H1 (cell line): ENCODE measurements at regions not wholly inside any gene's neighbourhood (a gene's known extent, or its start where the extent isn't known, plus 50 kb on each side); places are given as distances from the start of the nearest gene placed in this dataset.
A peak's percentile ranks its signal among the peaks of the same experiment; 100 is the strongest.

ENCODE experiments used
- CTCF ChIA-PET: fragments of 300-600 bp; sonication (Branson Sonifier 250); formaldehyde crosslinking; loops from one replicate; lab custom pipeline; 2021; ENCODE audit not compliant: partially characterized antibody; lab: Charles Lee
- POLR2A ChIA-PET: fragments of 300-600 bp; sonication (Branson Sonifier 250); formaldehyde crosslinking; loops from one replicate; lab custom pipeline; 2021; ENCODE audit warnings: inconsistent platforms; ENCODE audit not compliant: partially characterized antibody; lab: Charles Lee
- DNase-seq, 2 experiments: peaks; one replicate each; pipeline versions ENCODE4 v3.0.0 to v3.0.0-alpha.2; 2010 to 2022; ENCODE audit warnings: low spot score in 2 of 2, low read depth in 1 of 2, mixed read lengths in 1 of 2
- FAIRE-seq: peaks from 2 replicates; lab custom pipeline; 2011; peaks lifted over from hg19 to GRCh38; lab: Jason Lieb, UNC
- H2AFZ ChIP-seq: 2 replicates; pipeline ENCODE4 v1.8.1; 2012; ENCODE audit warnings: low read length, inconsistent platforms
- H2AK5ac ChIP-seq: 2 replicates; pipeline ENCODE4 v1.6.1; 2013; ENCODE audit warnings: low read depth, low read length
- H2BK120ac ChIP-seq: replicated peaks from 2 replicates; pipeline ENCODE3; 2013; ENCODE audit warnings: low read depth, low read length, inconsistent platforms
- H2BK12ac ChIP-seq: 2 replicates; pipeline ENCODE4 v1.6.1; 2013; ENCODE audit warnings: low read depth, low read length
- H2BK15ac ChIP-seq: 2 replicates; pipeline ENCODE4 v1.6.1; 2013; ENCODE audit warnings: low read length
- H2BK20ac ChIP-seq: 2 replicates; pipeline ENCODE4 v1.6.1; 2013; ENCODE audit warnings: low read length
- H2BK5ac ChIP-seq: 2 replicates; pipeline ENCODE4 v1.6.1; 2013; ENCODE audit warnings: low read depth, low read length
- H3K14ac ChIP-seq: 2 replicates; pipeline ENCODE4 v1.6.1; 2013; ENCODE audit warnings: inconsistent platforms; ENCODE audit not compliant: insufficient read length
- H3K18ac ChIP-seq: 2 replicates; pipeline ENCODE4 v1.6.1; 2013; ENCODE audit warnings: low read length; ENCODE audit errors: extremely low read depth
- H3K23ac ChIP-seq: 2 replicates; pipeline ENCODE4 v1.6.1; 2013; ENCODE audit warnings: inconsistent platforms; ENCODE audit not compliant: insufficient read length
- H3K23me2 ChIP-seq: 2 replicates; pipeline ENCODE4 v1.6.1; 2013; ENCODE audit warnings: low read depth, low read length
- H3K27ac ChIP-seq: 2 replicates; pipeline ENCODE4 v1.6.1; 2011; ENCODE audit warnings: low read depth, low read length, inconsistent platforms
- H3K27me3 ChIP-seq, 4 experiments: replicated peaks in 1 of 4; 1 replicate in 1 of 4; 2 replicates in 3 of 4; pipeline versions ENCODE4 v1.6.1 to v1.8.1; 2011 to 2013; ENCODE audit warnings: low read length in 3 of 4, mild to moderate bottlenecking in 3 of 4, inconsistent platforms in 2 of 4, mixed read lengths in 2 of 4, moderate library complexity in 1 of 4; ENCODE audit not compliant: control insufficient read depth in 3 of 4, insufficient read depth in 3 of 4; ENCODE audit errors: extremely low read depth in 1 of 4
- H3K36me3 ChIP-seq, 4 experiments: 2 replicates each; pipeline versions ENCODE4 v1.6.1 to v1.8.1; 2011 to 2013; ENCODE audit warnings: mild to moderate bottlenecking in 4 of 4, low read length in 3 of 4, moderate library complexity in 2 of 4, control low read depth in 1 of 4, inconsistent platforms in 1 of 4; ENCODE audit not compliant: insufficient read depth in 4 of 4, control insufficient read depth in 2 of 4
- H3K4ac ChIP-seq: replicated peaks from 2 replicates; pipeline ENCODE3; 2013; ENCODE audit warnings: low read length, low read depth, mixed read lengths, inconsistent platforms; ENCODE audit not compliant: insufficient read length
- H3K4me1 ChIP-seq, 4 experiments: replicated peaks in 1 of 4; 1 replicate in 1 of 4; 2 replicates in 3 of 4; pipeline versions ENCODE4 v1.6.1 to v1.8.1; 2011 to 2013; ENCODE audit warnings: low read length in 3 of 4, inconsistent platforms in 2 of 4, mixed read lengths in 1 of 4; ENCODE audit not compliant: insufficient read depth in 4 of 4, control insufficient read depth in 3 of 4
- H3K4me2 ChIP-seq, 2 experiments: 2 replicates each; pipeline versions ENCODE4 v1.6.1 to v1.8.1; 2011 to 2013; ENCODE audit warnings: low read depth in 2 of 2, low read length in 2 of 2, control low read depth in 1 of 2, inconsistent platforms in 1 of 2, mild to moderate bottlenecking in 1 of 2; ENCODE audit not compliant: insufficient read depth in 1 of 2
- H3K4me3 ChIP-seq, 4 experiments: fragments of 200-600, 300-600 bp in 1 of 4; sonication (generic), shearing (Covaris generic), sonication (Bioruptor Twin) in 1 of 4; 2 replicates each; pipeline versions ENCODE4 v1.5.1 to v1.8.1; 2011 to 2016; ENCODE audit warnings: low read length in 4 of 4, low read depth in 3 of 4, control low read depth in 2 of 4, inconsistent platforms in 2 of 4, mild to moderate bottlenecking in 2 of 4, mixed read lengths in 1 of 4, moderate library complexity in 1 of 4; ENCODE audit not compliant: insufficient read depth in 2 of 4; ENCODE audit errors: extremely low read depth in 1 of 4
- H3K56ac ChIP-seq: replicated peaks from 2 replicates; pipeline ENCODE3; 2013; ENCODE audit warnings: low read depth, mild to moderate bottlenecking, mixed read lengths, low read length, inconsistent platforms; ENCODE audit not compliant: insufficient read length
- H3K79me1 ChIP-seq: 2 replicates; pipeline ENCODE4 v1.6.1; 2013; ENCODE audit warnings: low read depth, low read length, control low read depth
- H3K79me2 ChIP-seq, 2 experiments: 2 replicates each; pipeline versions ENCODE4 v1.6.1 to v1.8.1; 2012 to 2013; ENCODE audit warnings: low read length in 2 of 2, mild to moderate bottlenecking in 2 of 2, inconsistent platforms in 1 of 2; ENCODE audit not compliant: insufficient read depth in 2 of 2, control insufficient read depth in 1 of 2
- H3K9ac ChIP-seq, 4 experiments: replicated peaks in 1 of 4; 1 replicate in 1 of 4; 2 replicates in 3 of 4; pipeline versions ENCODE4 v1.6.1 to v1.8.1; 2011 to 2013; ENCODE audit warnings: low read depth in 3 of 4, low read length in 3 of 4, control low read depth in 2 of 4, mild to moderate bottlenecking in 2 of 4, moderate library complexity in 2 of 4, inconsistent platforms in 1 of 4; ENCODE audit errors: extremely low read depth in 1 of 4
- H3K9me3 ChIP-seq, 2 experiments: 2 replicates each; pipeline versions ENCODE4 v1.6.1 to v1.8.1; 2012 to 2013; ENCODE audit warnings: mild to moderate bottlenecking in 2 of 2, moderate library complexity in 2 of 2, control low read depth in 1 of 2, inconsistent platforms in 1 of 2, low read depth in 1 of 2, low read length in 1 of 2, mixed read lengths in 1 of 2; ENCODE audit not compliant: insufficient read depth in 2 of 2
- H4K20me1 ChIP-seq, 2 experiments: replicated peaks in 1 of 2; 2 replicates each; pipeline versions ENCODE3 to v1.8.1; 2011 to 2013; ENCODE audit warnings: inconsistent platforms in 2 of 2, low read length in 2 of 2, mild to moderate bottlenecking in 1 of 2; ENCODE audit not compliant: insufficient read depth in 2 of 2, control insufficient read depth in 1 of 2
- H4K5ac ChIP-seq: 2 replicates; pipeline ENCODE4 v1.6.1; 2013; ENCODE audit warnings: low read length, low read depth, mixed read lengths, inconsistent platforms; ENCODE audit not compliant: insufficient read length
- H4K8ac ChIP-seq: 2 replicates; pipeline ENCODE4 v1.8.0; 2013; ENCODE audit warnings: mild to moderate bottlenecking, moderate library complexity, low read length, inconsistent platforms; ENCODE audit not compliant: insufficient read depth; ENCODE audit errors: extremely low read depth
- H4K91ac ChIP-seq: replicated peaks from 2 replicates; pipeline ENCODE3; 2013; ENCODE audit warnings: low read length, mixed read lengths, inconsistent platforms; ENCODE audit not compliant: insufficient read length
- CEBPB ChIP-seq: IDR thresholded peaks from 2 replicates; pipeline ENCODE4 v1.6.1; 2012; ENCODE audit warnings: low read depth, low read length
- KDM5A ChIP-seq: fragments of 200-600 bp; IDR thresholded peaks from 2 replicates; pipeline ENCODE4 v1.7.1; 2012; ENCODE audit warnings: mild to moderate bottlenecking, low read length, inconsistent platforms, mixed read lengths
- WGBS, 2 experiments: shearing (Covaris generic) in 1 of 2; methylation state at CpG; one replicate each; pipeline versions ENCODE4 v1.1.6 to v1.1.7; 2013 to 2015; ENCODE audit warnings: low lambda C conversion rate in 2 of 2, mixed read lengths in 2 of 2, inconsistent platforms in 1 of 2, low coverage in 1 of 2, missing lambda C conversion rate in 1 of 2; ENCODE audit not compliant: insufficient replicate concordance in 2 of 2, insufficient coverage in 1 of 2, insufficient read length in 1 of 2; ENCODE audit errors: extremely low coverage in 1 of 2, missing lambda C conversion rate in 1 of 2; 5-methylcytosine and 5-hydroxymethylcytosine counted together

DNA sequence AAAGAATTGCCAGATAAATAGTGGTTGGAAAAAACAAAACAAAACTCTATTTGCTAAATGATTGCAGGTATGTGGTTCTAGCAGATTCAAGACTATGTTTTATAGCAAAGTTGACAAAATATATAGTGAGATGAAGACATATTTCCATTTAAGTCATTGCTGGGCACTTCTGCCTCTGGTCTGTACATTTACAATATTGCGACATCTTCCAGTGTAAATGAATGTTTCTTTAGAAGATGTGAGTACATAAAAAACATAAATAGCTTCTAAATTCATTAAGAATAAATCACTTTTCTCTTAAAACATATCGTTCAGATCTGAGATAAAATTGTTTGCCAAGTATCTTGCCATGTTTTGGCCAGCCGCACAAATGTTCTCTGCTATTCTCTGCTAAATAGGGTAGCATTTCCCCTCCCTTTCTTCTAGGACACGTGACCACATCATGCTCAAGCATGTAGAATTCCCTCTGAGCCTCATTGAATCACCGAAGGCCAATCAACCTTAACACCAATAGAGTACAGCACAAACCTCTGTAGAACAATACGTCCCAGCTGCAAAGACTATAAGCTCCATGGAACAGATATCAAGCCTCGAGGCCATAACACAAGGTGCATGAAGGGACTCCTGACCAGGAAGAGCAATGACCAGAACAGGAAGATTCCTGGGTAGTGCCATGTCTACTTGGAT lies 1173.3 kb downstream of the GATA3 start:
- Histone ChIP-seq H3K9me3 (no peaks in the 10 kb centered on the region), H2BK15ac (no peak overlapping the region), H4K20me1 (no peaks in the 10 kb centered on the region), H3K4me3 (no peak overlapping the region), H3K79me2 (no peaks in the 10 kb centered on the region), H4K5ac (no peak overlapping the region), H4K8ac (no peak overlapping the region), H2BK20ac (no peak overlapping the region), H3K79me1 (no peaks in the 10 kb centered on the region), H2BK120ac (no peak overlapping the region), H3K27me3 (no peaks in the 10 kb centered on the region), H2AK5ac (no peak overlapping the region), H3K36me3 (no peaks in the 10 kb centered on the region), H3K18ac (no peak overlapping the region), H2AFZ (no peak overlapping the region), H3K4me1 (peaks cover 0 to 4% (median 0%) of the 10 kb centered on the region in 4 experiments; a peak in 1 of 7 replicates), H3K56ac (no peak overlapping the region), H4K91ac (no peak overlapping the region), H2BK12ac (no peak overlapping the region), H3K27ac (no peak overlapping the region), H3K14ac (no peak overlapping the region), H3K23me2 (no peaks in the 10 kb centered on the region), H3K4me2 (no peak overlapping the region), H3K23ac (no peak overlapping the region), H3K9ac (no peak overlapping the region), H2BK5ac (no peak overlapping the region), H3K4ac (no peak overlapping the region)
- no peak for FAIRE-seq
- ChIA-PET POLR2A (no interaction called here), CTCF (interaction anchor here (0.6 kb wide), 1 partner anchor 1112 kb away, joined by 3 read pairs; no protein-coding TSS in a partner anchor)
- TF ChIP-seq CEBPB: peak; percentile 22; the same call in 1 of the 2 replicates
- TF ChIP-seq KDM5A: no peak
- no peak for DNase-seq
- WGBS, 2 experiments: 89% methylated on average over 7 of the region's 7 CpGs; no CpG with 5 or more reads in 1 of the 2 experiments
